Left ventricle myocardium inferior (tissue), 1 donor: ENCODE measurements at regions not wholly inside any gene's neighbourhood (a gene's known extent, or its start where the extent isn't known, plus 50 kb on each side); places are given as distances from the start of the nearest gene placed in this dataset.

ENCODE experiments used
- DNase-seq: peaks from one replicate; pipeline ENCODE4 v3.0.0-alpha.2; 2020
- H3K27ac ChIP-seq: fragments of 200-600 bp; replicated peaks from 2 replicates; pipeline ENCODE4 v1.8.0; 2021
- H3K27me3 ChIP-seq: fragments of 200-600 bp; 2 replicates; pipeline ENCODE4 v1.8.0; 2021; ENCODE audit warnings: low read depth
- H3K36me3 ChIP-seq: fragments of 200-600 bp; 2 replicates; pipeline ENCODE4 v1.8.0; 2021
- H3K4me1 ChIP-seq: fragments of 200-600 bp; 2 replicates; pipeline ENCODE4 v1.8.0; 2021
- H3K4me3 ChIP-seq: fragments of 200-600 bp; 2 replicates; pipeline ENCODE4 v1.8.0; 2021; ENCODE audit warnings: mild to moderate bottlenecking, moderate library complexity
- H3K9me3 ChIP-seq: fragments of 200-600 bp; replicated peaks from 2 replicates; pipeline ENCODE4 v1.8.0; 2021
- intact Hi-C: fragments of 100-400 bp; cut with micrococcal nuclease; formaldehyde crosslinking; loops from one replicate; pipeline ENCODE4 v1.11.0; 2022
- TF ChIP-seq, protein P1 (sequence below): fragments of 200-600 bp; IDR thresholded peaks from 2 replicates; pipeline ENCODE4 v1.8.0; 2021; ENCODE audit warnings: antibody characterized with exemption, mild to moderate bottlenecking, borderline replicate concordance
- donor health status: DM: no; HTN: yes; CAD: no; lungs with severe emphysema.

DNA sequence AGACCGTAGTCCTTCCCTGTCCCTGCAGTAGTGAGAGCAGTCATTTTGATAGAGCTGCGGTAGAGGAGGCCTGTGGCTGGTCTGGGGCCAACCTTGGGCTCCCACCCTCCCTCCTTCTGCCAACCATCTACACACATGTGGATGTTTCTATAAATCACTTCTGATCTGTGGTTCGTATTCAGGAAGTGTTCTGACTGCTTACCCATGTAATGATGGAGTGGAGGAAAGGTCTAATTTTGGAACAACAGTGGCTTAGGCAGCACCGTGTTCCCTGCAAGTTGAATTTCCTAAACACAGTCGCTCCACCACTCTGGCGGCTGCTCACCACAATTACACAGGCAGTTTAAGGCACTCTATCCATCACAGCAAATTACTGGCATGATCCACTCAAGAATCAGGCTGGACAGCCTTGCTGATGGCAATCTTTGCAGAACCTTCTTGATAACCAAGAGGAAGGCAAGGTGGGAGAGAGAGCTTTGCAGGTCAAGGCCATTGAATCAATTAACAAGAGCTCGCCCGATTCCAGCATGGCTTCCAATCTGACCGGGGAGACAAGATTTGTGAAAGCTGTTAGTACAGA is 104.7 kb upstream of the VEPH1 start:
- no peak overlapping the region for H3K27ac ChIP-seq
- H3K36me3 ChIP-seq, result no peaks in the 10 kb centered on the region

DNA sequence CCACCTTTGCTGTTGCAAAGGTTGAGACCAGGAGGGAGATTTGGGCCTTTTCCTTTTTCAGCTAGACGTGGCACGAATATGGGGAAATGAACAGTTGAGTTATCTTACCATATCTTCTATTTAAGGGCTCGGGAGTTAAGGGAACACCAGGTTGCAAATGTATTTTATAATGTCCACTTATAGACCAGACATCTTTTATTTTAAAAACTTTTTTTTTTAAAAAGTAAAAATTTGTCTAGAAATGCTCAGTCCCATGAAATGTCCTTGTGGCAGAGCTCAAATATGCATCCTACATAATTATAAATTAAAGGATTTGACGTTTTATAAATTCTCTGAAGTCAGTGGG is 103.6 kb upstream of the VEPH1 start:
- Histone ChIP-seq H3K36me3 (no peaks in the 10 kb centered on the region), H3K4me3 (no peak overlapping the region), H3K9me3 (no peaks in the 10 kb centered on the region), H3K4me1 (peaks cover 3% of the 10 kb centered on the region), H3K27ac (no peak overlapping the region), H3K27me3 (no peaks in the 10 kb centered on the region)
- TF ChIP-seq, protein P1, sequence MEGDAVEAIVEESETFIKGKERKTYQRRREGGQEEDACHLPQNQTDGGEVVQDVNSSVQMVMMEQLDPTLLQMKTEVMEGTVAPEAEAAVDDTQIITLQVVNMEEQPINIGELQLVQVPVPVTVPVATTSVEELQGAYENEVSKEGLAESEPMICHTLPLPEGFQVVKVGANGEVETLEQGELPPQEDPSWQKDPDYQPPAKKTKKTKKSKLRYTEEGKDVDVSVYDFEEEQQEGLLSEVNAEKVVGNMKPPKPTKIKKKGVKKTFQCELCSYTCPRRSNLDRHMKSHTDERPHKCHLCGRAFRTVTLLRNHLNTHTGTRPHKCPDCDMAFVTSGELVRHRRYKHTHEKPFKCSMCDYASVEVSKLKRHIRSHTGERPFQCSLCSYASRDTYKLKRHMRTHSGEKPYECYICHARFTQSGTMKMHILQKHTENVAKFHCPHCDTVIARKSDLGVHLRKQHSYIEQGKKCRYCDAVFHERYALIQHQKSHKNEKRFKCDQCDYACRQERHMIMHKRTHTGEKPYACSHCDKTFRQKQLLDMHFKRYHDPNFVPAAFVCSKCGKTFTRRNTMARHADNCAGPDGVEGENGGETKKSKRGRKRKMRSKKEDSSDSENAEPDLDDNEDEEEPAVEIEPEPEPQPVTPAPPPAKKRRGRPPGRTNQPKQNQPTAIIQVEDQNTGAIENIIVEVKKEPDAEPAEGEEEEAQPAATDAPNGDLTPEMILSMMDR, result peak; percentile 3
- intact Hi-C loops, result no loop called here
- DNase-seq, result no peak

More for the DNA sequence above, 104.7 kb upstream of the VEPH1 start:
- Histone ChIP-seq H3K4me1 (peaks cover 3% of the 10 kb centered on the region), H3K27me3 (no peaks in the 10 kb centered on the region), H3K9me3 (no peaks in the 10 kb centered on the region), H3K4me3 (no peak overlapping the region)
- no peak for DNase-seq
- TF ChIP-seq, protein P1, result no peak
- intact Hi-C loops, result no loop called here

DNA sequence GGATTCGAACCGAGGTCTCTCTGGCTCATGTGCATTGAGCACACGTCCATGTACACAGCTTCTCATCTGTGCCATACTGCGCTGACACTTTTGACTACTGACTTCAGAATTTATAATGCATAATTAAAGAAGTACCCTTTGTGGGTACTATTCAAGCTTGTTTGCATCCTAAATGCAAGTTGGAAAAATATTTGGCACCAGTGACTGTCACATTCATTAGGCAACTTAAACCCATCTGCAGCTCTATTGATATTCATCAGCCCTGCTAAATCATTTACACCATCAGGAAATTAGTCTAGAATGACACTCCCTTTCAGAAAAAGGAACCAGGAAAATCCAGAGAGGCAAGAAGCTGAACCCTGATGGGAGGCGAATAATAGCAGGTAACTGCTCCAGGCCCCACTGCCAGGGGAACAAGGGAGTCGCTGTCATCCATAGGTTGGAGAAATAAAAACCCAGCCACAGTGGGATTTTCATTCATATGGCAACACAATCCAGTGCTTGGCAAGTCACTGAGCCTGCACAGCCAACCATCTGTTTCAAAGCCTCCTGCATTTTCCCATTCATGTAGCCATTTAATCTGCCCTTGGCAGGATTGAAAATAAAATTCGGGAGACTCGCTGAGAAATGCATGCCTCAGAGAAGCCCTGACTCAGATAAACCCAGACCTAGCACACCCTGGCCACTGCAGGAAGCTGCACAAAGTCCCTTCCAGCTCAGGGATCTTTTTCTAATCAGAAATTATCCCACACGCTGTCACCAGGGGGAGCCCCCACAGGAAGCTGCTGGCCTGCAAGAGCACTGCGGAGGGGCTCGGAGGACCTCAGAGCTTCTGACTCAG is 103.0 kb upstream of the VEPH1 start:
- H3K4me3 ChIP-seq, result no peak overlapping the region
- intact Hi-C loops, result no loop called here
- peak; percentile 33 for DNase-seq

DNA sequence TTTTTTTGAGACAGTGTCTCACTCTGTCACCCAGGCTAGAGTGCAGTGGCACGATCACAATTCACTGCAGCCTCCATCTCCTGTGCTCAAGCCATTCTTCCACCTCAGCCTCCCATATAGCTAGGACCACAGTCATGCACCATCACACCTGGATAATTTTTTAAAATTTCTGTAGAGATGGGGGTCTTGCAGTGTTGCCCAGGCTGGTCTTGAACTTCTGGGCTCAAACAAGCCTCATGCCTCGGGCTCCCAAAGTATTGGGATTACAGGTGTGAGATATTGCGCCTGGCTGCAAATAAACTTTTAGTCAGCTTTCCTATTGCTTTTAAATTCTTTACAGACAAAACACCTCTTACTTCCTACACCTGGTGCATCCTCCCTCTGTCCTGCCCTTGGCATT is 102.1 kb upstream of the VEPH1 start:
- H3K27ac ChIP-seq, result no peak overlapping the region
- TF ChIP-seq, protein P1, result no peak
- intact Hi-C loops, result no loop called here
- H3K4me1 ChIP-seq, result peaks cover 3% of the 10 kb centered on the region
- no peaks in the 10 kb centered on the region for H3K36me3 ChIP-seq
- H3K4me3 ChIP-seq, result no peak overlapping the region
- H3K27me3 ChIP-seq, result no peaks in the 10 kb centered on the region
- no peak for DNase-seq
- H3K9me3 ChIP-seq, result no peaks in the 10 kb centered on the region

More for the DNA sequence above, 103.0 kb upstream of the VEPH1 start:
- Histone ChIP-seq H3K27ac (no peak overlapping the region), H3K36me3 (no peaks in the 10 kb centered on the region), H3K4me1 (peaks cover 3% of the 10 kb centered on the region), H3K9me3 (no peaks in the 10 kb centered on the region), H3K27me3 (no peaks in the 10 kb centered on the region)
- TF ChIP-seq, protein P1, result peak; percentile 80

DNA sequence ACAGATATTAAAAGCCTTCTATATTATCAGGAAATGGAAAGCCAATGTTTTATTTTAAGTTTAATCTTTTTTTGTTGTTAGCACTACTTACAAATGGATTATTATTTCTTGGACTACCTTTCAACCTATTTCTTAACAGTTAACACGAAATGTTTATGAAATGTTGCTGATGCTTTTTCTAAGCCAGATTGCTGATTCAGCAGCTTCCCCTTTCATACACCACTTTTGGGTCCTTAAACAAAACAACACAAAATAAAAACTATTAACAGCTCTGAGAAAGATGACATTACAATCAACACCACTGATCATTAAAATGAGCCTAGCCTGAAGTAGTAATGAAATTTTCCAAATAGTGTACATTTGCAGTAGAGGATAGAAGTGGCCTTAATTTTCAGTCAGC is 99.2 kb upstream of the VEPH1 start:
- Histone ChIP-seq H3K9me3 (no peaks in the 10 kb centered on the region), H3K27ac (no peak overlapping the region), H3K4me3 (no peak overlapping the region), H3K27me3 (no peaks in the 10 kb centered on the region), H3K4me1 (peaks cover 3% of the 10 kb centered on the region), H3K36me3 (no peaks in the 10 kb centered on the region)
- TF ChIP-seq, protein P1, result no peak
- intact Hi-C loops, result no loop called here
- no peak for DNase-seq
